ENCODE measurements at regions not wholly inside any gene's neighbourhood (a gene's known extent, or its start where the extent isn't known, plus 50 kb on each side); places are given as distances from the start of the nearest gene placed in this dataset.

DNA sequence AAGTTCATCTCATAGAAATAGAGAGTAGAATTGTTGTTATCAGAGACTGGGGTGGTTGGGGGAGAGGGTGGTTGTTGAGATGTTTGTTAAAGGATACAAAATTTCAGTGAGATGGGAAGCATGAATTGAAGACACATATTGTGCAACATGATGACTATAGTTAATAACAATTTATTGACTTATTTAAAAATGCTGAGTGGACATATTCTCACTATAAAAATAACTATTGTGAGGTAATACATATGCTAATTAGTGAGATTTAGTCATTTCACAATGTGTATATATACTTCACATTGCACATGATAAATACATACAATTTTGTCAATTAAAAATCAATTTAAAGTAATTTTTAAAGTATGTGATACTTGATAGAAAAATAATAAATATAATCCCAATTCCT, 722.5 kb upstream of the CHD1 start:
- POLR2A ChIA-PET, result no interaction called here
- Histone ChIP-seq H3K4me1 (ENCODE audit: control insufficient read depth in 1 of 2, insufficient read depth in 2 of 2, low read length in 2 of 2) (peaks cover 0 to under 1% of the 10 kb centered on the region in 2 experiments; a peak in 1 of 4 replicates), H3K9me2 (ENCODE audit: insufficient read depth) (no peaks in the 10 kb centered on the region), H2AFZ (ENCODE audit: low read depth, low read length, poor library complexity, severe bottlenecking) (no peak overlapping the region), H3K4me3 (replicated peaks in 1 of 2; ENCODE audit: low read depth in 1 of 2, low read length in 2 of 2) (no peak overlapping the region), H4K20me1 (ENCODE audit: insufficient read depth) (no peaks in the 10 kb centered on the region), H3K27ac (ENCODE audit: low read depth, low read length) (no peak overlapping the region), H3K79me2 (ENCODE audit: insufficient read depth, low read length) (no peaks in the 10 kb centered on the region), H3K9ac (ENCODE audit: low read length) (no peak overlapping the region), H3K27me3 (ENCODE audit: insufficient read depth, low read length) (no peaks in the 10 kb centered on the region), H3K4me2 (ENCODE audit: low read length) (no peak overlapping the region), H3K9me3 (ENCODE audit: control insufficient read depth in 1 of 2, insufficient read depth in 1 of 2, low read depth in 1 of 2, low read length in 2 of 2) (no peaks in the 10 kb centered on the region), H3K36me3 (ENCODE audit: control insufficient read depth in 1 of 2, insufficient read depth in 2 of 2, low read length in 2 of 2) (no peaks in the 10 kb centered on the region)
- RAD21 ChIA-PET (ENCODE audit: low non-redundant PET in 1 of 2, low total read pairs in 2 of 2, uncharacterized antibody in 2 of 2, unreplicated experiment in 2 of 2), result no interaction called here
- no peak for DNase-seq (ENCODE audit: low read depth, low spot score)
- CTCF ChIA-PET, result no interaction called here
- no peak for TF ChIP-seq POLR2AphosphoS5 (IDR thresholded peaks at IDR 0.05; ENCODE audit: low read depth, low read length)
- TF ChIP-seq EGR1 (IDR thresholded peaks at IDR 0.05; ENCODE audit: low read depth), result no peak
- TF ChIP-seq ELF1 (IDR thresholded peaks at IDR 0.05; ENCODE audit: borderline replicate concordance, low read depth), result no peak
- no peak for TF ChIP-seq EZH2 (IDR thresholded peaks at IDR 0.05)
- no peak for ATAC-seq
- BruUV-seq (replicated peaks), result no TSS peak
- intact Hi-C loops (cut with micrococcal nuclease), result no loop called here

GRCh38 chr5:99646011-99646647, 717.3 kb upstream of the CHD1 start:
- ATAC-seq (peak; percentile 78), DNase-seq (ENCODE audit: low read depth, low spot score) (no peak)
- Histone ChIP-seq H3K27me3 (ENCODE audit: insufficient read depth, low read length) (0 out of 2 replicates have a peak, but pooled peaks cover 3% of the 10 kb centered on the region), H3K9me3 (ENCODE audit: control insufficient read depth in 1 of 2, insufficient read depth in 1 of 2, low read depth in 1 of 2, low read length in 2 of 2) (no peaks in the 10 kb centered on the region), H3K27ac (ENCODE audit: low read depth, low read length) (no peak overlapping the region), H2AFZ (ENCODE audit: low read depth, low read length, poor library complexity, severe bottlenecking) (peak overlapping the region; percentile 34), H4K20me1 (ENCODE audit: insufficient read depth) (no peaks in the 10 kb centered on the region), H3K9me2 (ENCODE audit: insufficient read depth) (no peaks in the 10 kb centered on the region), H3K36me3 (ENCODE audit: control insufficient read depth in 1 of 2, insufficient read depth in 2 of 2, low read length in 2 of 2) (no peaks in the 10 kb centered on the region), H3K4me2 (ENCODE audit: low read length) (peak overlapping the region; percentile 41), H3K4me1 (ENCODE audit: control insufficient read depth in 1 of 2, insufficient read depth in 2 of 2, low read length in 2 of 2) (peaks cover 0 to 4% of the 10 kb centered on the region in 2 experiments; a peak in 2 of 4 replicates), H3K4me3 (replicated peaks in 1 of 2; ENCODE audit: low read depth in 1 of 2, low read length in 2 of 2) (no peak overlapping the region; a peak in 1 of 4 replicates), H3K9ac (ENCODE audit: low read length) (no peak overlapping the region), H3K79me2 (ENCODE audit: insufficient read depth, low read length) (no peaks in the 10 kb centered on the region)
- BruUV-seq (replicated peaks), result no TSS peak
- POLR2A ChIA-PET, result no interaction called here
- TF ChIP-seq RAD21 (IDR thresholded peaks at IDR 0.05; ENCODE audit: low read depth), result no peak
- TF ChIP-seq, protein P1, sequence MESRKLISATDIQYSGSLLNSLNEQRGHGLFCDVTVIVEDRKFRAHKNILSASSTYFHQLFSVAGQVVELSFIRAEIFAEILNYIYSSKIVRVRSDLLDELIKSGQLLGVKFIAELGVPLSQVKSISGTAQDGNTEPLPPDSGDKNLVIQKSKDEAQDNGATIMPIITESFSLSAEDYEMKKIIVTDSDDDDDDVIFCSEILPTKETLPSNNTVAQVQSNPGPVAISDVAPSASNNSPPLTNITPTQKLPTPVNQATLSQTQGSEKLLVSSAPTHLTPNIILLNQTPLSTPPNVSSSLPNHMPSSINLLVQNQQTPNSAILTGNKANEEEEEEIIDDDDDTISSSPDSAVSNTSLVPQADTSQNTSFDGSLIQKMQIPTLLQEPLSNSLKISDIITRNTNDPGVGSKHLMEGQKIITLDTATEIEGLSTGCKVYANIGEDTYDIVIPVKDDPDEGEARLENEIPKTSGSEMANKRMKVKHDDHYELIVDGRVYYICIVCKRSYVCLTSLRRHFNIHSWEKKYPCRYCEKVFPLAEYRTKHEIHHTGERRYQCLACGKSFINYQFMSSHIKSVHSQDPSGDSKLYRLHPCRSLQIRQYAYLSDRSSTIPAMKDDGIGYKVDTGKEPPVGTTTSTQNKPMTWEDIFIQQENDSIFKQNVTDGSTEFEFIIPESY (IDR thresholded peaks at IDR 0.05; ENCODE audit: extremely low read depth, insufficient replicate concordance, low read length), result no peak
- TF ChIP-seq CEBPB (IDR thresholded peaks at IDR 0.05; ENCODE audit: low read depth), result no peak
- TF ChIP-seq ZFX (IDR thresholded peaks at IDR 0.05), result no peak
- TF ChIP-seq EZH2phosphoT487 (IDR thresholded peaks at IDR 0.05; ENCODE audit: borderline replicate concordance), result no peak
- no peak for TF ChIP-seq POLR2AphosphoS5 (IDR thresholded peaks at IDR 0.05; ENCODE audit: low read depth, low read length)
- no peak for TF ChIP-seq TCF7L2 (IDR thresholded peaks at IDR 0.05; ENCODE audit: borderline replicate concordance, extremely low read depth, insufficient read depth, insufficient read length)
- TF ChIP-seq CBX3 (IDR thresholded peaks at IDR 0.05; ENCODE audit: low read depth), result no peak
- no peak for TF ChIP-seq SP1 (IDR thresholded peaks at IDR 0.05; ENCODE audit: low read depth)
- CTCF ChIA-PET, result no interaction called here
- intact Hi-C loops (cut with micrococcal nuclease), result no loop called here
- RAD21 ChIA-PET (ENCODE audit: low non-redundant PET in 1 of 2, low total read pairs in 2 of 2, uncharacterized antibody in 2 of 2, unreplicated experiment in 2 of 2), result no interaction called here
